DND-41 (cell line): ENCODE measurements at regions not wholly inside any gene's neighbourhood (a gene's known extent, or its start where the extent isn't known, plus 50 kb on each side); places are given as distances from the start of the nearest gene placed in this dataset.

ENCODE experiments used
- EZH2 ChIP-seq: IDR thresholded peaks from 3 replicates; pipeline ENCODE4 v1.6.1; 2012; ENCODE audit warnings: borderline replicate concordance, low read depth, mild to moderate bottlenecking, moderate library complexity, low read length, inconsistent platforms; ENCODE audit not compliant: severe bottlenecking
- TF ChIP-seq, protein P1 (sequence below): IDR thresholded peaks from 2 replicates; pipeline ENCODE4 v1.5.1; 2012; ENCODE audit warnings: borderline replicate concordance, low read length, moderate library complexity, mild to moderate bottlenecking; ENCODE audit not compliant: poor library complexity, severe bottlenecking; ENCODE audit errors: extremely low read depth

DNA sequence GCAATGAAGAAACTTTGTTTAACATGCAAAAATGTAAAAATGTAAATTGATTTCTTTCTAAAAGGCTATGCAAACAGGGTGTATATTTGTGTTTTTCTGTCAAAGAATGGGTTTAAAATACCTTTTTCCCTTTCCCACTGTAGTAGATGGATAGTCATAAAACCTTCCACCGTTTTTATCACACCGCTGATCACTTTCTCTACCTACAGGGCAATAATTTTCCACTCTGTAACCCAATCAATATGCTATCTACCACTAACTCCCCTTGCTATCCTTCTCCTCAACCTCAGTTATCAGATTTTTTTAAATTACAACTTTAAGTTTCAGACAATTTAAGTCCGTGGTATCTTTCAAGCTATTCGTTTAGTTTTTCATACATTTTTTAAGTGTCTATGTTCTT, 91.4 kb upstream of the ARID1B start:
- TF ChIP-seq, protein P1, sequence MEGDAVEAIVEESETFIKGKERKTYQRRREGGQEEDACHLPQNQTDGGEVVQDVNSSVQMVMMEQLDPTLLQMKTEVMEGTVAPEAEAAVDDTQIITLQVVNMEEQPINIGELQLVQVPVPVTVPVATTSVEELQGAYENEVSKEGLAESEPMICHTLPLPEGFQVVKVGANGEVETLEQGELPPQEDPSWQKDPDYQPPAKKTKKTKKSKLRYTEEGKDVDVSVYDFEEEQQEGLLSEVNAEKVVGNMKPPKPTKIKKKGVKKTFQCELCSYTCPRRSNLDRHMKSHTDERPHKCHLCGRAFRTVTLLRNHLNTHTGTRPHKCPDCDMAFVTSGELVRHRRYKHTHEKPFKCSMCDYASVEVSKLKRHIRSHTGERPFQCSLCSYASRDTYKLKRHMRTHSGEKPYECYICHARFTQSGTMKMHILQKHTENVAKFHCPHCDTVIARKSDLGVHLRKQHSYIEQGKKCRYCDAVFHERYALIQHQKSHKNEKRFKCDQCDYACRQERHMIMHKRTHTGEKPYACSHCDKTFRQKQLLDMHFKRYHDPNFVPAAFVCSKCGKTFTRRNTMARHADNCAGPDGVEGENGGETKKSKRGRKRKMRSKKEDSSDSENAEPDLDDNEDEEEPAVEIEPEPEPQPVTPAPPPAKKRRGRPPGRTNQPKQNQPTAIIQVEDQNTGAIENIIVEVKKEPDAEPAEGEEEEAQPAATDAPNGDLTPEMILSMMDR = no peak
- no peak for TF ChIP-seq EZH2
